Gastroesophageal sphincter (tissue), 3 donors: ENCODE measurements at regions not wholly inside any gene's neighbourhood (a gene's known extent, or its start where the extent isn't known, plus 50 kb on each side); places are given as distances from the start of the nearest gene placed in this dataset.

Source experiments
- CTCF ChIP-seq, 4 experiments: fragments of 200-600 bp in 2 of 4; fragments of 450-650 bp in 2 of 4; sonication (generic) in 1 of 4; IDR thresholded peaks; one replicate each; pipeline ENCODE4 v1.5.1; 2017 to 2019; ENCODE audit warnings: antibody characterized with exemption in 4 of 4, mild to moderate bottlenecking in 2 of 4, moderate library complexity in 2 of 4
- EP300 ChIP-seq: sonication (generic); formaldehyde crosslinking; IDR thresholded peaks from one replicate; pipeline ENCODE4 v1.6.1; 2017; ENCODE audit warnings: antibody characterized with exemption, mild to moderate bottlenecking
- POLR2AphosphoS5 ChIP-seq: sonication (generic); formaldehyde crosslinking; IDR thresholded peaks from one replicate; pipeline ENCODE4 v1.6.1; 2017; ENCODE audit warnings: antibody characterized with exemption

GRCh38 chr10:4545062-4545461, 280.9 kb upstream of the AKR1E2 start:
- no peak for TF ChIP-seq CTCF (IDR thresholded peaks at IDR 0.05)
- no peak for TF ChIP-seq POLR2AphosphoS5
- TF ChIP-seq EP300 = no peak
